ENCODE measurements at regions not wholly inside any gene's neighbourhood (a gene's known extent, or its start where the extent isn't known, plus 50 kb on each side); places are given as distances from the start of the nearest gene placed in this dataset.

- Histone ChIP-seq H2BK5ac (ENCODE audit: low read depth, low read length, poor library complexity, severe bottlenecking) (no peak overlapping the region), H3K23ac (ENCODE audit: low read depth, low read length) (no peak overlapping the region), H3K27ac (ENCODE audit: insufficient read depth, low read length) (no peak overlapping the region), H3K27me3 (ENCODE audit: control insufficient read depth, insufficient read depth, low read length) (no peaks in the 10 kb centered on the region), H3K4ac (ENCODE audit: low read depth, low read length) (no peak overlapping the region), H4K5ac (ENCODE audit: low read depth, low read length) (no peak overlapping the region), H3K4me3 (ENCODE audit: insufficient read depth, low read depth, low read length) (no peak overlapping the region), H2AK9ac (replicated peaks; ENCODE audit: low read depth, low read length, poor library complexity) (no peak overlapping the region), H4K20me1 (ENCODE audit: insufficient read depth, low read length) (no peaks in the 10 kb centered on the region), H2BK120ac (ENCODE audit: low read depth, low read length) (no peak overlapping the region), H3K79me1 (ENCODE audit: low read depth in 1 of 2, low read length in 2 of 2) (no peaks in the 10 kb centered on the region), H3K36me3 (ENCODE audit: control insufficient read depth, insufficient read depth, low read length) (no peaks in the 10 kb centered on the region), H2AK5ac (ENCODE audit: low read depth, low read length) (no peak overlapping the region), H3K56ac (ENCODE audit: extremely low read depth, insufficient read depth, low read length) (no peak overlapping the region), H4K91ac (ENCODE audit: insufficient read depth, low read depth, low read length) (no peak overlapping the region), H2BK20ac (ENCODE audit: low read depth, low read length) (no peak overlapping the region), H2AFZ (replicated peaks; ENCODE audit: low read length, poor library complexity) (no peak overlapping the region), H3K18ac (ENCODE audit: low read depth, low read length) (no peak overlapping the region), H3K9ac (ENCODE audit: low read depth, low read length) (no peak overlapping the region), H2BK15ac (ENCODE audit: low read depth, low read length) (no peak overlapping the region), H3K9me3 (ENCODE audit: control insufficient read depth, insufficient read depth, low read length) (no peaks in the 10 kb centered on the region), H3K14ac (replicated peaks; ENCODE audit: low read depth, low read length) (no peak overlapping the region), H3K4me2 (ENCODE audit: low read depth, low read length) (no peak overlapping the region), H4K8ac (ENCODE audit: low read depth in 2 of 2, low read length in 2 of 2) (no peak overlapping the region), H3K9me1 (ENCODE audit: insufficient read depth, low read length) (no peaks in the 10 kb centered on the region), H3K4me1 (ENCODE audit: control insufficient read depth, insufficient read depth, low read length) (no peaks in the 10 kb centered on the region)
- BruUV-seq (replicated peaks) = no TSS peak
- in situ Hi-C loops (cut with MboI; ENCODE audit: low sequenced_read_pairs) (no loop called here), intact Hi-C loops (cut with micrococcal nuclease) (no loop called here), dilution Hi-C loops (cut with HindIII; ENCODE audit: low sequenced_read_pairs, unreplicated experiment) (no loop called here)
- WGBS, 2 experiments (ENCODE audit: extremely low coverage in 2 of 2, insufficient read length in 1 of 2) = 33% methylated on average over 1 of the region's 4 CpGs; no CpG with 5 or more reads in 1 of the 2 experiments
- ATAC-seq (ENCODE audit: low read depth) = no peak
- TF ChIP-seq BHLHE40 (IDR thresholded peaks at IDR 0.05; ENCODE audit: low read depth, low read length) (no peak), MAFK (IDR thresholded peaks at IDR 0.05; ENCODE audit: low read depth, low read length) (no peak), CEBPB (IDR thresholded peaks at IDR 0.05; ENCODE audit: low read depth, low read length) (no peak), NFE2L2 (IDR thresholded peaks at IDR 0.05; ENCODE audit: low read depth, low read length) (no peak), RAD21 (IDR thresholded peaks at IDR 0.05; ENCODE audit: low read length) (no peak), RCOR1 (IDR thresholded peaks at IDR 0.05; ENCODE audit: insufficient replicate concordance, low read length) (no peak), CHD1 (IDR thresholded peaks at IDR 0.05; ENCODE audit: low read depth, low read length) (no peak), RFX5 (IDR thresholded peaks at IDR 0.05; ENCODE audit: low read depth, low read length) (no peak), MAZ (IDR thresholded peaks at IDR 0.05; ENCODE audit: borderline replicate concordance, low read depth, low read length) (no peak), POLR2A (IDR thresholded peaks at IDR 0.05; ENCODE audit: low read depth, low read length) (no peak), FOS (IDR thresholded peaks at IDR 0.05; ENCODE audit: low read depth, low read length) (no peak), SMC3 (IDR thresholded peaks at IDR 0.05; ENCODE audit: low read depth, low read length) (no peak)
- TF ChIP-seq, protein P1, sequence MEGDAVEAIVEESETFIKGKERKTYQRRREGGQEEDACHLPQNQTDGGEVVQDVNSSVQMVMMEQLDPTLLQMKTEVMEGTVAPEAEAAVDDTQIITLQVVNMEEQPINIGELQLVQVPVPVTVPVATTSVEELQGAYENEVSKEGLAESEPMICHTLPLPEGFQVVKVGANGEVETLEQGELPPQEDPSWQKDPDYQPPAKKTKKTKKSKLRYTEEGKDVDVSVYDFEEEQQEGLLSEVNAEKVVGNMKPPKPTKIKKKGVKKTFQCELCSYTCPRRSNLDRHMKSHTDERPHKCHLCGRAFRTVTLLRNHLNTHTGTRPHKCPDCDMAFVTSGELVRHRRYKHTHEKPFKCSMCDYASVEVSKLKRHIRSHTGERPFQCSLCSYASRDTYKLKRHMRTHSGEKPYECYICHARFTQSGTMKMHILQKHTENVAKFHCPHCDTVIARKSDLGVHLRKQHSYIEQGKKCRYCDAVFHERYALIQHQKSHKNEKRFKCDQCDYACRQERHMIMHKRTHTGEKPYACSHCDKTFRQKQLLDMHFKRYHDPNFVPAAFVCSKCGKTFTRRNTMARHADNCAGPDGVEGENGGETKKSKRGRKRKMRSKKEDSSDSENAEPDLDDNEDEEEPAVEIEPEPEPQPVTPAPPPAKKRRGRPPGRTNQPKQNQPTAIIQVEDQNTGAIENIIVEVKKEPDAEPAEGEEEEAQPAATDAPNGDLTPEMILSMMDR (conservative IDR thresholded peaks at IDR 0.05; ENCODE audit: low read depth, low read length) = no peak
- no peak for DNase-seq
- POLR2A ChIA-PET (ENCODE audit: unreplicated experiment) = no interaction called here
- CTCF ChIA-PET = no interaction called here
These were observed 72.4 kb upstream of the KCND3 start for GRCh38 chr1:112061901-112062320.
